ENCODE measurements at regions not wholly inside any gene's neighbourhood (a gene's known extent, or its start where the extent isn't known, plus 50 kb on each side); places are given as distances from the start of the nearest gene placed in this dataset.
"Not testable (repeated sequence)": the region's sequence is repeated elsewhere in the genome, so short reads cannot be mapped to it uniquely, and the experiment has no call there.

DNA sequence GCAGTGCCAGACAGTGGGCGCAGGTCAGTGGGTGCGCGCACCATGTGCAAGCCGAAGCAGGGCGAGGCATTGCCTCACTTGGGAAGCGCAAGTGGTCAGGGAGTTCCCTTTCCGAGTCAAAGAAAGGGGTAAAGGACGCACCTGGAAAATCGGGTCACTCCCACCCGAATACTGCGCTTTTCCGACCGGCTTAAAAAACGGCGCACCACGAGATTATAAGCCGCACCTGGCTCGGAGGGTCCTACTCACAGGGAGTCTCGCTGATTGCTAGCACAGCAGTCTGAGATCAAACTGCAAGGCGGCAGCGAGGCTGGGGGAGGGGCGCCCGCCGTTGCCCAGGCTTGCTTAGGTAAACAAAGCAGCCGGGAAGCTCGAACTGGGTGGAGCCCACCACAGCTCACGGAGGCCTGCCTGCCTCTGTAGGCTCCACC lies 77.9 kb downstream of the NR4A2 start:
- TF ChIP-seq, protein P1, sequence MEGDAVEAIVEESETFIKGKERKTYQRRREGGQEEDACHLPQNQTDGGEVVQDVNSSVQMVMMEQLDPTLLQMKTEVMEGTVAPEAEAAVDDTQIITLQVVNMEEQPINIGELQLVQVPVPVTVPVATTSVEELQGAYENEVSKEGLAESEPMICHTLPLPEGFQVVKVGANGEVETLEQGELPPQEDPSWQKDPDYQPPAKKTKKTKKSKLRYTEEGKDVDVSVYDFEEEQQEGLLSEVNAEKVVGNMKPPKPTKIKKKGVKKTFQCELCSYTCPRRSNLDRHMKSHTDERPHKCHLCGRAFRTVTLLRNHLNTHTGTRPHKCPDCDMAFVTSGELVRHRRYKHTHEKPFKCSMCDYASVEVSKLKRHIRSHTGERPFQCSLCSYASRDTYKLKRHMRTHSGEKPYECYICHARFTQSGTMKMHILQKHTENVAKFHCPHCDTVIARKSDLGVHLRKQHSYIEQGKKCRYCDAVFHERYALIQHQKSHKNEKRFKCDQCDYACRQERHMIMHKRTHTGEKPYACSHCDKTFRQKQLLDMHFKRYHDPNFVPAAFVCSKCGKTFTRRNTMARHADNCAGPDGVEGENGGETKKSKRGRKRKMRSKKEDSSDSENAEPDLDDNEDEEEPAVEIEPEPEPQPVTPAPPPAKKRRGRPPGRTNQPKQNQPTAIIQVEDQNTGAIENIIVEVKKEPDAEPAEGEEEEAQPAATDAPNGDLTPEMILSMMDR (conservative IDR thresholded peaks at IDR 0.05; ENCODE audit: low read depth, low read length): not testable (repeated sequence)
- TF ChIP-seq EZH2 (IDR thresholded peaks at IDR 0.05; ENCODE audit: low read length, unreplicated experiment): not testable (repeated sequence)
